ENCODE measurements at regions not wholly inside any gene's neighbourhood (a gene's known extent, or its start where the extent isn't known, plus 50 kb on each side); places are given as distances from the start of the nearest gene placed in this dataset.

- TF ChIP-seq POLR2A (IDR thresholded peaks at IDR 0.05) (no peak), CTCF (IDR thresholded peaks at IDR 0.05) (no peak)
Measured at GRCh38 chr11:59025097-59025496, 61.0 kb upstream of the GLYATL1B start.

Data from right lobe of liver (tissue), 4 donors.